GM12878 (cell line): ENCODE measurements at regions not wholly inside any gene's neighbourhood (a gene's known extent, or its start where the extent isn't known, plus 50 kb on each side); places are given as distances from the start of the nearest gene placed in this dataset.

ENCODE experiments used
- ATAC-seq: fragments of 200-7000 bp; cut with Tn5 transposase; 3 replicates; pipeline ENCODE4 v1.9.1; 2020; ENCODE audit warnings: mild to moderate bottlenecking, moderate library complexity
- BruUV-seq: library from RNA; stranded (reverse); fragments of 400-500 nt; replicated peaks from 2 replicates; lab custom pipeline; 2021; lab: Mats Ljungman, UMichigan
- CTCF ChIA-PET: fragments of 300-600 bp; sonication (Branson Sonifier 250); formaldehyde crosslinking; extraction: SDS; loops from one replicate; lab custom pipeline; 2021; ENCODE audit warnings: inconsistent platforms; lab: Yijun Ruan, JAX
- POLR2A ChIA-PET: fragments of 350-600 bp; formaldehyde crosslinking; extraction: SDS; loops from one replicate; lab custom pipeline; 2021; ENCODE audit warnings: inconsistent platforms; lab: Charles Lee
- RAD21 ChIA-PET: fragments of 300-600 bp; sonication (Branson Sonifier 250); formaldehyde crosslinking; loops from one replicate; lab custom pipeline; 2023; ENCODE audit warnings: antibody characterized with exemption; ENCODE audit not compliant: unreplicated experiment; lab: Charles Lee
- SMC1A ChIA-PET: fragments of 300-600 bp; sonication (Branson Sonifier 250); formaldehyde crosslinking; loops from one replicate; lab custom pipeline; 2023; ENCODE audit not compliant: unreplicated experiment, uncharacterized antibody; lab: Charles Lee
- DNase-seq: peaks from one replicate; pipeline ENCODE4 v3.0.0-alpha.2; 2011; ENCODE audit warnings: low read depth, low spot score
- FAIRE-seq: peaks from 3 replicates; lab custom pipeline; 2011; peaks lifted over from hg19 to GRCh38; lab: Jason Lieb, UNC
- H2AFZ ChIP-seq: 2 replicates; pipeline ENCODE4 v1.6.0; 2011; ENCODE audit warnings: low read depth, low read length, control low read depth; ENCODE audit not compliant: control insufficient read depth
- H3K27ac ChIP-seq: 2 replicates; pipeline ENCODE4 v1.5.1; 2011; ENCODE audit warnings: control low read depth; ENCODE audit not compliant: control insufficient read depth, insufficient read depth
- H3K27me3 ChIP-seq, 2 experiments: replicated peaks in 1 of 2; 2 replicates each; pipeline versions ENCODE4 v1.6.0 to v1.6.1; 2011; ENCODE audit warnings: low read length in 1 of 2; ENCODE audit not compliant: control insufficient read depth in 2 of 2, insufficient read depth in 2 of 2
- H3K36me3 ChIP-seq, 2 experiments: 2 replicates each; pipeline ENCODE4 v1.5.1; 2011; ENCODE audit warnings: low read length in 1 of 2; ENCODE audit not compliant: control insufficient read depth in 2 of 2, insufficient read depth in 2 of 2
- H3K4me1 ChIP-seq: 2 replicates; pipeline ENCODE4 v1.6.1; 2011; ENCODE audit warnings: mild to moderate bottlenecking, low read length, moderate library complexity, mixed read lengths; ENCODE audit not compliant: control insufficient read depth, insufficient read depth
- H3K4me2 ChIP-seq: 2 replicates; pipeline ENCODE4 v1.6.0; 2011; ENCODE audit warnings: control low read depth; ENCODE audit not compliant: control insufficient read depth, insufficient read depth
- H3K4me3 ChIP-seq: fragments of 200-600 bp; sonication (generic); 2 replicates; pipeline ENCODE4 v1.5.1; 2016
- H3K79me2 ChIP-seq: 2 replicates; pipeline ENCODE4 v1.6.0; 2011; ENCODE audit warnings: low read length; ENCODE audit not compliant: control insufficient read depth, insufficient read depth
- H3K9ac ChIP-seq: 2 replicates; pipeline ENCODE4 v1.8.0; 2011; ENCODE audit warnings: low read length, control low read depth, mixed read lengths; ENCODE audit not compliant: control insufficient read depth, insufficient read depth
- H3K9me3 ChIP-seq: replicated peaks from 3 replicates; pipeline ENCODE4 v1.5.1; 2011; ENCODE audit warnings: mild to moderate bottlenecking, low read length; ENCODE audit not compliant: control insufficient read depth, insufficient read depth
- H4K20me1 ChIP-seq: 2 replicates; pipeline ENCODE4 v1.6.0; 2011; ENCODE audit not compliant: control insufficient read depth, insufficient read depth
- BACH1 ChIP-seq: fragments of 450-650 bp; IDR thresholded peaks from 2 replicates; pipeline ENCODE4 v1.6.1; 2017; ENCODE audit warnings: mild to moderate bottlenecking, borderline replicate concordance
- CHD2 ChIP-seq: IDR thresholded peaks from 2 replicates; pipeline ENCODE4 v1.6.1; 2011; ENCODE audit warnings: low read depth, low read length, improper control_type of control experiment, borderline replicate concordance
- HCFC1 ChIP-seq: fragments of 150-350 bp; IDR thresholded peaks from 2 replicates; pipeline ENCODE4 v1.6.1; 2014; ENCODE audit warnings: low read length
- HDAC2 ChIP-seq: fragments of 200-600 bp; sonication (generic); IDR thresholded peaks from 2 replicates; pipeline ENCODE4 v1.6.1; 2017
- NR2F1 ChIP-seq: fragments of 450-650 bp; conservative IDR thresholded peaks from 2 replicates; pipeline ENCODE4 v1.6.1; 2017; ENCODE audit warnings: mild to moderate bottlenecking
- RB1 ChIP-seq: fragments of 450-650 bp; formaldehyde crosslinking; IDR thresholded peaks from 2 replicates; pipeline ENCODE4 v1.6.1; 2017; ENCODE audit warnings: mild to moderate bottlenecking, borderline replicate concordance
- SUPT20H ChIP-seq: IDR thresholded peaks from 2 replicates; pipeline ENCODE4 v1.6.1; 2011; ENCODE audit warnings: low read depth, mild to moderate bottlenecking, low read length, moderate library complexity, borderline replicate concordance; ENCODE audit not compliant: control insufficient read depth
- YY1 ChIP-seq: IDR thresholded peaks from 2 replicates; pipeline ENCODE4 v1.6.1; 2011; ENCODE audit warnings: low read depth, mild to moderate bottlenecking, low read length
- ZSCAN29 ChIP-seq: fragments of 450-650 bp; IDR thresholded peaks from 2 replicates; pipeline ENCODE4 v1.6.1; 2017; ENCODE audit warnings: mild to moderate bottlenecking, moderate library complexity
- WGBS: methylation state at CpG from one replicate; pipeline ENCODE4 v1.1.6; 2016; ENCODE audit warnings: low lambda C conversion rate; ENCODE audit not compliant: insufficient replicate concordance, insufficient coverage; ENCODE audit errors: missing lambda C conversion rate; 5-methylcytosine and 5-hydroxymethylcytosine counted together
- in situ Hi-C: fragments of 300-500 bp; cut with MboI; formaldehyde crosslinking; loops from 9 replicates; pipeline ENCODE4 v1.14.3; 2018; ENCODE audit warnings: mixed read lengths
- intact Hi-C: fragments of 100-400 bp; cut with micrococcal nuclease; formaldehyde crosslinking; loops from one replicate; pipeline ENCODE4 v1.14.2; 2022; ENCODE audit not compliant: unreplicated experiment
- TF ChIP-seq, protein P1 (sequence below): IDR thresholded peaks from 2 replicates; pipeline ENCODE4 v1.6.1; 2011; ENCODE audit warnings: mild to moderate bottlenecking, low read depth, low read length, moderate library complexity; ENCODE audit not compliant: insufficient replicate concordance

- ChIA-PET CTCF (no interaction called here), SMC1A (no interaction called here), POLR2A (no interaction called here), RAD21 (no interaction called here)
- Histone ChIP-seq H2AFZ (no peak overlapping the region), H3K79me2 (no peaks in the 10 kb centered on the region), H4K20me1 (no peaks in the 10 kb centered on the region), H3K4me1 (no peaks in the 10 kb centered on the region), H3K36me3 (no peaks in the 10 kb centered on the region), H3K27me3 (no peaks in the 10 kb centered on the region; a peak in 1 of 4 replicates), H3K27ac (no peak overlapping the region), H3K9me3 (no peaks in the 10 kb centered on the region), H3K4me3 (no peak overlapping the region), H3K4me2 (no peak overlapping the region), H3K9ac (no peak overlapping the region)
- TF ChIP-seq SUPT20H (no peak), RB1 (no peak), HCFC1 (no peak), NR2F1 (no peak), CHD2 (no peak)
- ATAC-seq (no peak), DNase-seq (no peak), FAIRE-seq (no peak)
- intact Hi-C loops: no loop called here
- no TSS peak for BruUV-seq
- WGBS: 7% methylated on average over 4 of the region's 4 CpGs
- in situ Hi-C loops: no loop called here
Observed at GRCh38 chr1:209046935-209047334, 536.6 kb upstream of the CAMK1G start.

DNA sequence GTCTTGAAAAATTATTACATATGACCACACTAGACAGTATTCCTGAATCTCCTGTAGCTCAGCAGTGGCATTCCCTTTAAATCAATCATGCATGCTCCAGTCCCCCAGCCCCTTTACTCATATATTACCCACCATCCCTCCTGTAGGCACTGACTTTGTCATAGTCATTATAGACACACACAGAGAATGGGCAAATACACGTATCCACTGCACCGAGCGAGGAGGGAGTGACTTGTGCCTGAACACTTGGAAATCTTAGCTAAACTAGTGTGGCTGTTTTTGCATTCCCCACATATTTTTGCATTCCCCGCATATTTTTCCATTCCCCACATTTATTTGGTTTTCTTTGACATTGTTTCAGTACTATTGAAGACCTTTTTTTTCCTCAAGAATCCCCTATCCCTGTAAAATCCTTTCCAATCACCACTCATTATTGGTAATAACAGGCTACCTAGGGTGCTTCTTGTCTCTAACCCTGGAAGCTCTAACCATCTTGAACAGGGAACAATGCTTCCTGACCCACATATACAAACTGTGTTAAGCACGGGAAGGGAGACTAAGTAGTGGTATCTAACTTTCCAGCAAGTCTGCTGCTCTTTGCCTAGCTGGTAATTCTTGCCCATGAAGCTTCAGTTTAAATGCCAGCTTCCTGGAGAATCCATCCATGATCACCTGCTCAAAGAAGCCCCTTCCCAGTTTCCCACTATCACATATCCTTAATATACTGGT is 534.4 kb upstream of the CAMK1G start:
- no peaks in the 10 kb centered on the region; a peak in 1 of 4 replicates for H3K27me3 ChIP-seq
- H3K9ac ChIP-seq: no peak overlapping the region
- H3K36me3 ChIP-seq: no peaks in the 10 kb centered on the region
- ATAC-seq: no peak
- WGBS: 47% methylated on average over 5 of the region's 5 CpGs
- H3K4me2 ChIP-seq: no peak overlapping the region
- ChIA-PET CTCF (interaction anchor here (0.7 to 1.6 kb wide), 2 partner anchors 12 to 13 kb away, joined by 3 to 4 read pairs; no protein-coding TSS in a partner anchor), SMC1A (interaction anchor here (1.1 kb wide), 1 partner anchor 60 kb away, joined by 3 read pairs; no protein-coding TSS in a partner anchor), RAD21 (no interaction called here), POLR2A (no interaction called here)
- in situ Hi-C loops (no loop called here), intact Hi-C loops (no loop called here)
- H3K4me3 ChIP-seq: no peak overlapping the region
- H2AFZ ChIP-seq: no peak overlapping the region
- no peak for FAIRE-seq
- no TSS peak for BruUV-seq
- no peaks in the 10 kb centered on the region for H3K79me2 ChIP-seq
- TF ChIP-seq, protein P1, sequence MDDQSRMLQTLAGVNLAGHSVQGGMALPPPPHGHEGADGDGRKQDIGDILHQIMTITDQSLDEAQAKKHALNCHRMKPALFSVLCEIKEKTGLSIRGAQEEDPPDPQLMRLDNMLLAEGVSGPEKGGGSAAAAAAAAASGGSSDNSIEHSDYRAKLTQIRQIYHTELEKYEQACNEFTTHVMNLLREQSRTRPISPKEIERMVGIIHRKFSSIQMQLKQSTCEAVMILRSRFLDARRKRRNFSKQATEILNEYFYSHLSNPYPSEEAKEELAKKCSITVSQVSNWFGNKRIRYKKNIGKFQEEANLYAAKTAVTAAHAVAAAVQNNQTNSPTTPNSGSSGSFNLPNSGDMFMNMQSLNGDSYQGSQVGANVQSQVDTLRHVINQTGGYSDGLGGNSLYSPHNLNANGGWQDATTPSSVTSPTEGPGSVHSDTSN: no peak
- no peak for TF ChIP-seq BACH1
- no peak for TF ChIP-seq HDAC2
- no peak for TF ChIP-seq ZSCAN29
- TF ChIP-seq YY1: no peak
- H3K9me3 ChIP-seq: no peaks in the 10 kb centered on the region
- no peaks in the 10 kb centered on the region for H4K20me1 ChIP-seq
- DNase-seq: no peak
- no peaks in the 10 kb centered on the region for H3K4me1 ChIP-seq
- H3K27ac ChIP-seq: no peak overlapping the region
